ENCODE measurements at regions not wholly inside any gene's neighbourhood (a gene's known extent, or its start where the extent isn't known, plus 50 kb on each side); places are given as distances from the start of the nearest gene placed in this dataset.

GRCh38 chr11:109856928-109857327 is 236.3 kb upstream of the ZC3H12C start:
- TF ChIP-seq CTCF (conservative IDR thresholded peaks at IDR 0.05; ENCODE audit: low read depth in 2 of 2) (no peak), EZH2phosphoT487 (IDR thresholded peaks at IDR 0.05; ENCODE audit: unreplicated experiment) (no peak), POLR2AphosphoS5 (IDR thresholded peaks at IDR 0.05; ENCODE audit: low read depth) (no peak), REST (IDR thresholded peaks at IDR 0.05; ENCODE audit: unreplicated experiment) (no peak), NANOG (IDR thresholded peaks at IDR 0.05; ENCODE audit: borderline replicate concordance) (no peak)
